ENCODE measurements at regions not wholly inside any gene's neighbourhood (a gene's known extent, or its start where the extent isn't known, plus 50 kb on each side); places are given as distances from the start of the nearest gene placed in this dataset.

- H3K79me1 ChIP-seq (ENCODE audit: low read depth, low read length) = no peaks in the 10 kb centered on the region
- no peak overlapping the region for H2BK20ac ChIP-seq (ENCODE audit: low read length)
- no peak overlapping the region for H3K14ac ChIP-seq (ENCODE audit: insufficient read length)
- no peak overlapping the region for H2AK5ac ChIP-seq (ENCODE audit: low read depth, low read length)
- DNase-seq (ENCODE audit: low read depth in 1 of 2, low spot score in 2 of 2) (no peak), FAIRE-seq (no peak)
- ChIA-PET POLR2A (ENCODE audit: partially characterized antibody) (no interaction called here), CTCF (ENCODE audit: partially characterized antibody) (no interaction called here)
- no peak overlapping the region for H3K4me2 ChIP-seq (ENCODE audit: insufficient read depth in 1 of 2, low read depth in 2 of 2, low read length in 2 of 2)
- H3K27me3 ChIP-seq (replicated peaks in 1 of 4; ENCODE audit: control insufficient read depth in 3 of 4, extremely low read depth in 1 of 4, insufficient read depth in 3 of 4, low read length in 3 of 4) = no peaks in the 10 kb centered on the region
- 90% methylated on average over 3 of the region's 3 CpGs; no CpG with 5 or more reads in 1 of the 2 experiments for WGBS, 2 experiments (ENCODE audit: extremely low coverage in 1 of 2, insufficient coverage in 1 of 2, insufficient read length in 1 of 2, insufficient replicate concordance in 2 of 2, low coverage in 1 of 2, low lambda C conversion rate in 2 of 2, missing lambda C conversion rate in 1 of 2)
- H2BK5ac ChIP-seq (ENCODE audit: low read depth, low read length) = no peak overlapping the region
- H4K20me1 ChIP-seq (replicated peaks in 1 of 2; ENCODE audit: control insufficient read depth in 1 of 2, insufficient read depth in 2 of 2, low read length in 2 of 2) = no peaks in the 10 kb centered on the region
- H2BK15ac ChIP-seq (ENCODE audit: low read length) = no peak overlapping the region
- no peaks in the 10 kb centered on the region for H3K36me3 ChIP-seq (ENCODE audit: control insufficient read depth in 2 of 4, insufficient read depth in 4 of 4, low read length in 3 of 4)
- no peak overlapping the region for H4K8ac ChIP-seq (ENCODE audit: extremely low read depth, insufficient read depth, low read length)
- no peak overlapping the region for H3K27ac ChIP-seq (ENCODE audit: low read depth, low read length)
- no peak overlapping the region for H2BK12ac ChIP-seq (ENCODE audit: low read depth, low read length)
- H3K79me2 ChIP-seq (ENCODE audit: control insufficient read depth in 1 of 2, insufficient read depth in 2 of 2, low read length in 2 of 2) = no peaks in the 10 kb centered on the region
- H4K5ac ChIP-seq (ENCODE audit: insufficient read length, low read depth, low read length) = no peak overlapping the region
- H4K91ac ChIP-seq (replicated peaks; ENCODE audit: insufficient read length, low read length) = no peak overlapping the region
- H3K9me3 ChIP-seq (ENCODE audit: insufficient read depth in 2 of 2, low read depth in 1 of 2, low read length in 1 of 2) = no peaks in the 10 kb centered on the region
- H3K4me3 ChIP-seq (ENCODE audit: extremely low read depth in 1 of 4, insufficient read depth in 2 of 4, low read depth in 3 of 4, low read length in 4 of 4) = no peak overlapping the region
- H3K9ac ChIP-seq (replicated peaks in 1 of 4; ENCODE audit: extremely low read depth in 1 of 4, low read depth in 3 of 4, low read length in 3 of 4) = no peak overlapping the region
- no peak overlapping the region for H3K18ac ChIP-seq (ENCODE audit: extremely low read depth, low read length)
- H3K56ac ChIP-seq (replicated peaks; ENCODE audit: insufficient read length, low read depth, low read length) = no peak overlapping the region
- H2BK120ac ChIP-seq (replicated peaks; ENCODE audit: low read depth, low read length) = no peak overlapping the region
- no peaks in the 10 kb centered on the region for H3K23me2 ChIP-seq (ENCODE audit: low read depth, low read length)
- no peak overlapping the region for H3K4ac ChIP-seq (replicated peaks; ENCODE audit: insufficient read length, low read depth, low read length)
- H3K4me1 ChIP-seq (replicated peaks in 1 of 4; ENCODE audit: control insufficient read depth in 3 of 4, insufficient read depth in 4 of 4, low read length in 3 of 4) = peaks cover 7 to 25% (median 13%) of the 10 kb centered on the region in 4 experiments; a peak in 6 of 7 replicates
- no peak overlapping the region for H3K23ac ChIP-seq (ENCODE audit: insufficient read length)
- H2AFZ ChIP-seq (ENCODE audit: low read length) = no peak overlapping the region
- no peak for TF ChIP-seq POLR2A (IDR thresholded peaks at IDR 0.05; ENCODE audit: control extremely low read depth in 1 of 2, low read depth in 2 of 2, low read length in 2 of 2)
- TF ChIP-seq NANOG (IDR thresholded peaks at IDR 0.05; ENCODE audit: insufficient read depth, low read depth, low read length, poor library complexity, severe bottlenecking) = no peak
- TF ChIP-seq CBX8 (IDR thresholded peaks at IDR 0.05; ENCODE audit: borderline replicate concordance, low read depth, low read length) = no peak
- TF ChIP-seq CHD2 (IDR thresholded peaks at IDR 0.05; ENCODE audit: low read length) = no peak
These were observed 492.3 kb upstream of the AUTS2 start for GRCh38 chr7:69105981-69106380.

Measured in H1 (cell line).